KG1 (cell line): ENCODE measurements at regions not wholly inside any gene's neighbourhood (a gene's known extent, or its start where the extent isn't known, plus 50 kb on each side); places are given as distances from the start of the nearest gene placed in this dataset.

Experiments used
- DNase-seq: peaks from one replicate; lab custom pipeline; 2025; lab: John Stamatoyannopoulos, UW

- no peak for DNase-seq
Measured at GRCh38 chr5:26674846-26675245, 363.5 kb downstream of the CDH9 start.

GRCh38 chr5:26669523-26669922, 368.9 kb downstream of the CDH9 start:
- DNase-seq = no peak

GRCh38 chr5:26669031-26669430, 369.4 kb downstream of the CDH9 start:
- no peak for DNase-seq

GRCh38 chr5:26666371-26666770, 372.0 kb downstream of the CDH9 start:
- no peak for DNase-seq

- DNase-seq = no peak
Measured at GRCh38 chr5:26663500-26663899, 374.9 kb downstream of the CDH9 start.

- no peak for DNase-seq
Measured at GRCh38 chr5:26662806-26663360, 375.5 kb downstream of the CDH9 start.

DNA sequence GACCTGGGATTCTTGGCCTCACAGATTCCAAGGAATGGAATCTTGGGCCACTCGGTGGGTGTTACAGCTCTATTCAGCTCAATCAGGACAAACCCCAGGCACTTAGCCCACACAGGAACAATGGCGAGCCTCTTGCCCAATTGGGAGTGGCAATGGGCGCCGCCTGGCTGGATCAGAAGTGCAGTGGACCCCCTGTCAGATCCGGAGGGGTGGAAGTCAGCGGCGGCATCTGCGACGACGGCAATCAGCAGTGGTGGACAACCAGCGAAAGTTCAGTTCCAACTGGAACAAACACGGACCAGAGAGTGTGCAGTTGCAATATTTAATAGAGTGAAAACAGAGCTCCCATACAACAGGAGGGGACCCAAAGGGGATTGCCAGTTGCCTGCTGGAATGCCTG, 378.3 kb downstream of the CDH9 start:
- no peak for DNase-seq

DNA sequence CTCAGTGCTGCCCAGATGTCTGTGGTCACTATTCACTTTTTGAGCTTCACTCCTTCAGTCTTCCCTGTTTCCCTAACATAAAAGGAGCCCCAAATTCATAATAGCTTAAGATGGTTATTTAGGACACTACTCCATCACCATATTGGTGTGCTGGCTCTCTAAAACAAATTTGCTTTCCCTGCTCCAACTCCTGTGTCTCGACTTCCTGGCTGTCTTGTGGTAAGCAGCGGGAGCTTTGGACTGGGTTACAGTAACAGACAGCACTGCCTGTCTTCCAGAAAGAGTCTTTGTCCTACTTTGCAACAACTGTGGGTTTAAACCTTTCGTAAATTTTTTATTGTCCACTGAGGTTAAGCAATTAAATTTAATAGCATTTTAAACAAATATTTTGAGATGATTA, 389.4 kb downstream of the CDH9 start:
- DNase-seq = no peak

GRCh38 chr5:26647781-26648180, 390.6 kb downstream of the CDH9 start:
- no peak for DNase-seq

DNA sequence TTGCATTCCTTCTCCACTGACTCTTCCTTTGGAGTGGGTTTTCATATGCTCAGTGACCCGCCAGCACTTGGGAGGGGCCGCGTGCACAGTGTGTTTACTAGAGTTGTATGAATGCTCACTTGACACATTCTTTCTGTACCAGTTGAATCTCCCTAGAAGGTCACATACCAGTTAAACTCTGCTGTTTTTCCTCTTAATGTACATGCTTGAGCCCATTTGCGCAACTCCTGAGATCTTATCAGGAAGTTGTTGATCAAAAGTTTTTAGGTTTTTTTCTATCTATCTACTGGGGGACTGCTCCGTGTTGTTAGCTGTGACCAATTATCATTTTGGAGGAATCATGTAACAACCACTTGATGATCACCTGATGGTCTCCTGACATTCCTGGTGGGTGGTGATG, 392.7 kb downstream of the CDH9 start:
- no peak for DNase-seq

DNA sequence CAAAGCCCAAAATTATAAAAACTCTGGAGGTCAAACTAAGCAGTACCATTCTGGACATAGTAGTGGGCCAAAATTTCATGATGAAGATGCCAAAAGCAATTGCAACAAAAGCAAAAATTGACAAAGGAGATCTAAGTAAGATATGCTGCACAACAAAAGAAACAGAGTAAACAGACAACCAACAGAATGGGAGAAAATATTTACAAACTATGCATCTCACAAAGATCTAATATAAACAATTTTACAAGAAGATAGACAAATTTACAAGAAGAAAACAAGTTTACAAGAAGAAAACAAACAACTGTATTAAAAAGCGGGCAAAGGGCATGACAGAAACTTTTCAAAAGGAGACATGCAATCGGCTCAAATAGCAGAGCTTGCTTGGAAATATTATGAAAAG, 396.9 kb downstream of the CDH9 start:
- DNase-seq = no peak

GRCh38 chr5:26625099-26625498, 413.3 kb downstream of the CDH9 start:
- no peak for DNase-seq

- no peak for DNase-seq
Measured at GRCh38 chr5:26622947-26623346, 415.4 kb downstream of the CDH9 start.

DNA sequence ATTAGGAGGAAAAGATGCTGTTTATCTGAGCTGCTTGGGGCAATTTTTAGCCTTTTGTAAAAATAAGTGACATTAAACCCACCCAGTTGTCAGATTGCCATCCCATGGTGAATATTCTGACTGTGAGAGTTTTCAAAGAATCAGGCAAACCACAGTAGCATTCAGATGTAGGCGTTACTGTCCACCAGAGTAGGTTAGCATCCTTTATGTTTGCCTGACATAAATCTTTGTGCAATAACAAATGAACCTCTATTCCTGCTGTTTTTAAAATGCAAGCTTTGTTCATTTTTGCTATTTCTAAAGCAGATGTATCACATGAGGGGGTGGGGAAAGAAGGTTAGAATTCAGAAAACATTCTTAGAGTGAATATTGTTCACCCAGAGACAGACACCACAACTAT, 427.8 kb downstream of the CDH9 start:
- DNase-seq = no peak

GRCh38 chr5:26601563-26601962, 436.8 kb downstream of the CDH9 start:
- DNase-seq = no peak

- no peak for DNase-seq
Measured at GRCh38 chr5:26582350-26583045, 455.9 kb downstream of the CDH9 start.

DNA sequence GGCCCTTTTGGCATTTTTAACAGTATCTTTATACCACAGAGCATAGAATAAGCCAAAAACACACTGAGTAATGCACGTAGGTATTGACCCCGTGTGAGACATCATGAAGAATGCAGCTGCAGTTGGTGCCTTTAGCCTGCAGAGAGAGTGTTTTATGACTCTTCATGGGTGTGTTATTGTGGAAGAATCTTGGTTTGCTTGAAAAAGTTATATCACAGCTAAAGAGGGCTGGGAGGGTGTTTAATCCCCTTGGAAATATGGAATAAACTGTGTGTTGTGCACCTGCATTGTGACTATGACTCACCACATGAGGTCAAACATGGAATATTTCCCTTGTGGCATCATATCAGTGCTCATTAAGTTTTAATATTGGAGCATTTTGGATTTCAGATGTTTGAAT, 458.7 kb downstream of the CDH9 start:
- DNase-seq = no peak

- no peak for DNase-seq
Measured at GRCh38 chr5:26578002-26578401, 460.4 kb downstream of the CDH9 start.

DNA sequence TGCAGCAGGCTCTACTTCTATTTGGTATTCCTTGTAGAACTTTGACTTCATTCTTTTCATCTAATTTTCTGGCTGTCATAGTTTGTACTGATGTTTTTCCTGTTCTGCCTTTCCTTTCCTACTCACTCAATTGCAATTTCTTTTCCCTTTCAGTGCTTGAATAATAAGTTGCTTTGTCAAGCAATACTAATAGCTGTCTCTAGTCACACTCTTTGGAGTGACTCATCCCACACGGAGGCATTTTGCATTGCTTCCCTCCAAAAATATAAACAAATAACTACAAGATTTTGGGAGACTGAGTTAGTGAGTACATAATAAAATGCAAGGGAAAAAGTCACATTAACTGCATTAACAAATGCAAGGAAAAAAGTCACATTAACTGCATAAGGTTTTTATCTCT, 465.9 kb downstream of the CDH9 start:
- no peak for DNase-seq

DNA sequence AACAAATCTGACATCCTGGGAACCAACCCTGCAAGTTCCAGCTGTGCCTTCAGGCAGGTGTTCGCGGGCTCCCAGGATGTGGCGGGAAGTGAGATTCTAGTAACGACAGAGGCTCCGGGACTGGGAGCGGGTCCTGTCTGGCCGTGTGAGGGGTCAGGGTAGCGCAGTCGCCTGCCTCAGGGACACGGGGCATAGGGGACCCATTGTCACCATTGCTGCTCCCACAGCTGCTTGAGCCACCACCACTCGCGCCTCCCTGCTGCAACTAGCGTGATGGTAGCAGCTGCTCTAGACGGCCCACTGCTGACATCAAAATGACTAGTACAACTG, 468.5 kb downstream of the CDH9 start:
- DNase-seq = no peak

DNA sequence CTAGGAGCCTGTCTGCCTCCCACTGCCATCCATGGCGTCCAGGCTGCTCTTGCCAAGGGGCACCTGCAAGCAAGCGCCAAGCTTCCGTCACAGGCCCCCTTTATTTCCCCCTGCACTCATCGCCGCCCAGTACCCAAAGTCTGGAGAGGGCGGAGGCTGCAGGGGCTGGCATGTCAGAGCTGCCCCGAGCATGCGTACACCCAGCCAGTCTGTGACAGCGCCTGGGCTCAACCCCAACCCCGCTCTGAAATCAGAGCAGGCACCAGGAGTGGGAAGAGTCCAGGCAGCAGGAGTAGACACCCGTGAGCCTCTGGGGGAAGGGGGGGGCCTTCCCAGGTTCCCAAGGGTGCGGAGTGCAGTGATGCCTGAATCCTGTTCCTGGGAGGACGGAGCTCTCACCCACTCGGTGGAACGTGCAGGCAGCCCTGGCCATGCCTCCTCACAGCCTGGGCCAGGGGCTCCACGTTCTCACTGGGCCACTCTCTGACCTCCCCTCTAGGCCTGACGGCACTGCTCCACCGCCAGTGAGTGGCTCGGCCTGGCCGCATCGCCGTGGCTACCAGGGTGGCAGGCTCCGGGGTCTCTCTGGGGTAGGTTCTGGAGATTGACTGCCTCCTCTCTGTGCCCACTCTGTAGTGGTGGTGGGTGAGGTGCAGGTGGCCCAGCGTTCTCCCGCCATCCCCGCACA, 469.0 kb downstream of the CDH9 start:
- no peak for DNase-seq

GRCh38 chr5:26568316-26568715, 470.1 kb downstream of the CDH9 start:
- DNase-seq = no peak

GRCh38 chr5:26563979-26564378, 474.4 kb downstream of the CDH9 start:
- no peak for DNase-seq

GRCh38 chr5:26553079-26553478, 485.3 kb downstream of the CDH9 start:
- no peak for DNase-seq
